ENCODE measurements at regions not wholly inside any gene's neighbourhood (a gene's known extent, or its start where the extent isn't known, plus 50 kb on each side); places are given as distances from the start of the nearest gene placed in this dataset.

GRCh38 chr11:120012245-120012644 lies 125.7 kb downstream of the TRIM29 start:
- intact Hi-C loops (cut with micrococcal nuclease) = no loop called here
- no peaks in the 10 kb centered on the region for H4K20me1 ChIP-seq (replicated peaks; ENCODE audit: control insufficient read depth, extremely low read depth, insufficient read depth, low read length)
- H3K4me2 ChIP-seq (ENCODE audit: insufficient read depth, low read length) = no peak overlapping the region
- FAIRE-seq (no peak), DNase-seq (ENCODE audit: low read depth, low spot score) (no peak)
- H3K4me3 ChIP-seq (replicated peaks in 1 of 3; ENCODE audit: insufficient read depth in 1 of 3, low read depth in 1 of 3, low read length in 3 of 3) = no peak overlapping the region
- CTCF ChIA-PET = no interaction called here
- H2AFZ ChIP-seq (ENCODE audit: low read depth, low read length) = no peak overlapping the region
- H3K9me1 ChIP-seq (replicated peaks; ENCODE audit: control insufficient read depth, extremely low read depth, insufficient read depth, low read length) = no peaks in the 10 kb centered on the region
- H3K4me1 ChIP-seq (ENCODE audit: control insufficient read depth, extremely low read depth, insufficient read depth, low read length) = no peaks in the 10 kb centered on the region
- POLR2A ChIA-PET = no interaction called here
- no peak overlapping the region for H3K27ac ChIP-seq (ENCODE audit: insufficient read depth, low read depth, low read length)
- dilution Hi-C loops (cut with MboI; ENCODE audit: extremely low pct_ligation_motif_present, low sequenced_read_pairs) = no loop called here
- no peaks in the 10 kb centered on the region for H3K27me3 ChIP-seq (ENCODE audit: control insufficient read depth in 2 of 2, insufficient read depth in 2 of 2, low read length in 2 of 2)
- no TSS peak for BruUV-seq (replicated peaks)
- H3K9ac ChIP-seq (replicated peaks; ENCODE audit: extremely low read depth, insufficient read depth, low read length) = no peak overlapping the region
- no peaks in the 10 kb centered on the region for H3K79me2 ChIP-seq (ENCODE audit: control insufficient read depth, insufficient read depth, low read length)
- H3K36me3 ChIP-seq (ENCODE audit: control insufficient read depth in 2 of 2, extremely low read depth in 1 of 2, insufficient read depth in 2 of 2, low read length in 2 of 2) = no peaks in the 10 kb centered on the region
- H3K9me3 ChIP-seq (replicated peaks; ENCODE audit: control insufficient read depth, insufficient read depth, low read length) = no peaks in the 10 kb centered on the region
- TF ChIP-seq JUN (IDR thresholded peaks at IDR 0.05; ENCODE audit: borderline replicate concordance, insufficient read depth, insufficient read length, low read depth) (no peak), POLR2A (IDR thresholded peaks at IDR 0.05; ENCODE audit: low read depth, low read length) (no peak), GATA2 (IDR thresholded peaks at IDR 0.05; ENCODE audit: insufficient read depth, insufficient read length, low read depth, low read length) (no peak), FOS (IDR thresholded peaks at IDR 0.05; ENCODE audit: borderline replicate concordance, insufficient read depth, low read length) (no peak), POLR2AphosphoS5 (IDR thresholded peaks at IDR 0.05; ENCODE audit: insufficient read depth, low read depth, low read length) (no peak), MYC (IDR thresholded peaks at IDR 0.05; ENCODE audit: low read depth, low read length) (no peak), CTCF (IDR thresholded peaks at IDR 0.05; ENCODE audit: extremely low read depth in 1 of 2, insufficient read depth in 1 of 2, low read depth in 1 of 2, low read length in 2 of 2) (no peak), EZH2 (IDR thresholded peaks at IDR 0.05; ENCODE audit: borderline replicate concordance, low read depth, low read length, severe bottlenecking) (no peak), MAX (IDR thresholded peaks at IDR 0.05; ENCODE audit: insufficient read depth, insufficient read length) (no peak)

All from endothelial cell of umbilical vein (primary cell).